Psoas muscle (tissue), 7 donors: ENCODE measurements at regions not wholly inside any gene's neighbourhood (a gene's known extent, or its start where the extent isn't known, plus 50 kb on each side); places are given as distances from the start of the nearest gene placed in this dataset.
A peak's percentile ranks its signal among the peaks of the same experiment; 100 is the strongest.

Experiments used
- ATAC-seq, 4 donors: fragments of 200-7000 bp; cut with Tn5 transposase; one replicate each; pipeline ENCODE4 v1.9.1; 2020; ENCODE audit warnings: moderate library complexity in 3 of 4, mild to moderate bottlenecking in 2 of 4
- DNase-seq, 2 donors: peaks; one replicate each; pipeline ENCODE4 v3.0.0-alpha.2; 2020
- H3K27ac ChIP-seq: fragments of 200-600 bp; one replicate; pipeline ENCODE4 v1.8.0; 2022
- H3K27me3 ChIP-seq, 3 donors: fragments of 200-600 bp in 1 of 3; one replicate each; pipeline versions ENCODE4 v1.6.1 to v1.8.0; 2013 to 2022; ENCODE audit warnings: low read length in 2 of 3, mild to moderate bottlenecking in 2 of 3, moderate library complexity in 1 of 3; ENCODE audit not compliant: insufficient read depth in 3 of 3
- H3K36me3 ChIP-seq, 2 donors: fragments of 200-600 bp in 1 of 2; one replicate each; pipeline versions ENCODE4 v1.6.1 to v1.8.0; 2013 to 2022; ENCODE audit warnings: low read depth in 1 of 2, mild to moderate bottlenecking in 1 of 2, moderate library complexity in 1 of 2; ENCODE audit not compliant: insufficient read depth in 1 of 2
- H3K4me1 ChIP-seq: fragments of 200-600 bp; one replicate; pipeline ENCODE4 v1.8.0; 2022
- H3K4me3 ChIP-seq: fragments of 200-600 bp; one replicate; pipeline ENCODE4 v1.8.0; 2022; ENCODE audit warnings: mild to moderate bottlenecking
- H3K9me3 ChIP-seq: fragments of 200-600 bp; one replicate; pipeline ENCODE4 v1.8.0; 2022
- WGBS, 3 donors: extraction: QIAGEN DNeasy Blood & Tissue Kit; methylation state at CpG; one replicate each; pipeline versions ENCODE4 v1.1.6 to v1.1.7; 2013; 5-methylcytosine and 5-hydroxymethylcytosine counted together
- intact Hi-C, 2 donors: fragments of 100-400 bp; cut with DNase I; formaldehyde crosslinking; loops; one replicate each; pipeline versions ENCODE4 v1.11.0 to v1.14.2; 2022
- TF ChIP-seq, protein P1 (sequence below): fragments of 200-600 bp; IDR thresholded peaks from one replicate; pipeline ENCODE4 v1.8.0; 2022; ENCODE audit warnings: antibody characterized with exemption
- donor health status: healthy with polysubstance abuse.
- donor health status: DM: no; HTN: no; CAD: no; lungs with moderate emphysema.
- donor health status: Bipolar disorder and iron deficiency.
- donor health status: healthy.
- donor health status: DM: yes; HTN: yes; CAD: no.
- donor health status: DM: no; HTN: no; CAD: no.
- donor health status: DM: yes; HTN: yes; CAD: no.

GRCh38 chr9:110110154-110110553, 97.8 kb downstream of the C9orf152 start:
- intact Hi-C loops = no loop called here
- TF ChIP-seq, protein P1, sequence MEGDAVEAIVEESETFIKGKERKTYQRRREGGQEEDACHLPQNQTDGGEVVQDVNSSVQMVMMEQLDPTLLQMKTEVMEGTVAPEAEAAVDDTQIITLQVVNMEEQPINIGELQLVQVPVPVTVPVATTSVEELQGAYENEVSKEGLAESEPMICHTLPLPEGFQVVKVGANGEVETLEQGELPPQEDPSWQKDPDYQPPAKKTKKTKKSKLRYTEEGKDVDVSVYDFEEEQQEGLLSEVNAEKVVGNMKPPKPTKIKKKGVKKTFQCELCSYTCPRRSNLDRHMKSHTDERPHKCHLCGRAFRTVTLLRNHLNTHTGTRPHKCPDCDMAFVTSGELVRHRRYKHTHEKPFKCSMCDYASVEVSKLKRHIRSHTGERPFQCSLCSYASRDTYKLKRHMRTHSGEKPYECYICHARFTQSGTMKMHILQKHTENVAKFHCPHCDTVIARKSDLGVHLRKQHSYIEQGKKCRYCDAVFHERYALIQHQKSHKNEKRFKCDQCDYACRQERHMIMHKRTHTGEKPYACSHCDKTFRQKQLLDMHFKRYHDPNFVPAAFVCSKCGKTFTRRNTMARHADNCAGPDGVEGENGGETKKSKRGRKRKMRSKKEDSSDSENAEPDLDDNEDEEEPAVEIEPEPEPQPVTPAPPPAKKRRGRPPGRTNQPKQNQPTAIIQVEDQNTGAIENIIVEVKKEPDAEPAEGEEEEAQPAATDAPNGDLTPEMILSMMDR = no peak
- 74 to 89% (median 87%) methylated on average over 2 of the region's 2 CpGs for WGBS, 3 donors
- Histone ChIP-seq H3K27me3 (no peaks in the 10 kb centered on the region), H3K4me3 (no peak overlapping the region), H3K27ac (no peak overlapping the region), H3K4me1 (peaks cover 5% of the 10 kb centered on the region), H3K9me3 (no peaks in the 10 kb centered on the region), H3K36me3 (no peaks in the 10 kb centered on the region)
- ATAC-seq (no peak), DNase-seq (no peak)

GRCh38 chr9:110111868-110112267, 96.1 kb downstream of the C9orf152 start:
- DNase-seq (no peak), ATAC-seq (no peak)
- intact Hi-C loops = no loop called here
- Histone ChIP-seq H3K36me3 (no peaks in the 10 kb centered on the region), H3K9me3 (no peaks in the 10 kb centered on the region), H3K4me1 (peaks cover 22% of the 10 kb centered on the region), H3K4me3 (no peak overlapping the region), H3K27me3 (no peaks in the 10 kb centered on the region), H3K27ac (no peak overlapping the region)
- WGBS, 3 donors = 70 to 80% (median 80%) methylated on average over 3 of the region's 3 CpGs
- TF ChIP-seq, protein P1 = no peak

DNA sequence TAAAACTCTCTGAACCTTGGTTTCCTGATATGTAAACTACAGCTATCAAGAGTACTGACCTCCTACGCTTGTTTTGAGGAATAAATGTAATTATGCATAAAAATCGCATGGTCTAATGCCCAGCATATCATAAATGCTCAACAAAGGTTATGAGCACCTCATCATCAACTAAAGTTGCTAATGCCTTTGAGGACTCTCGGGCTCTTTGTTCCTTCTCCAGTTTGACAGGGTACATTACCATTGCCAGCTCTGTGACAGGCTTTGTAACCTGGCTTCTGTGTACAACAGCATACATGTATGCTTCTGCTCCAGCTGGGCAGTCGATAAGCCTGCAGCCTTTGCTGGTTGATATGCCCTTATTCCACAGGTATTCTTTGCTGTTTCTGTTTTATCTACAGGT, 95.2 kb downstream of the C9orf152 start:
- no peak for ATAC-seq
- Histone ChIP-seq H3K27ac (no peak overlapping the region), H3K27me3 (no peaks in the 10 kb centered on the region), H3K9me3 (no peaks in the 10 kb centered on the region), H3K4me3 (no peak overlapping the region), H3K4me1 (peaks cover 29% of the 10 kb centered on the region), H3K36me3 (no peaks in the 10 kb centered on the region)
- TF ChIP-seq, protein P1 = no peak
- WGBS, 3 donors = 91 to 94% (median 94%) methylated on average over 4 of the region's 4 CpGs
- no peak for DNase-seq
- intact Hi-C loops = no loop called here

GRCh38 chr9:110114086-110114858, 93.7 kb downstream of the C9orf152 start:
- Histone ChIP-seq H3K27me3 (no peaks in the 10 kb centered on the region), H3K36me3 (no peaks in the 10 kb centered on the region), H3K27ac (no peak overlapping the region), H3K4me3 (no peak overlapping the region), H3K4me1 (peaks cover 29% of the 10 kb centered on the region), H3K9me3 (no peaks in the 10 kb centered on the region)
- intact Hi-C loops = no loop called here
- ATAC-seq (no peak), DNase-seq (no peak)
- TF ChIP-seq, protein P1 = no peak
- 56 to 63% (median 63%) methylated on average over 10 of the region's 10 CpGs for WGBS, 3 donors

GRCh38 chr9:110114859-110115201, 93.1 kb downstream of the C9orf152 start:
- H3K4me3 ChIP-seq = no peak overlapping the region
- WGBS, 3 donors = 6 to 12% (median 8%) methylated on average over 7 of the region's 7 CpGs
- H3K9me3 ChIP-seq = no peaks in the 10 kb centered on the region
- intact Hi-C loops = no loop called here
- no peaks in the 10 kb centered on the region for H3K36me3 ChIP-seq
- H3K27ac ChIP-seq = peak overlapping the region; percentile 14
- H3K4me1 ChIP-seq = peaks cover 29% of the 10 kb centered on the region
- ATAC-seq = peak; percentile 7 to 28 (median 26)
- no peaks in the 10 kb centered on the region for H3K27me3 ChIP-seq
- DNase-seq = no peak
- TF ChIP-seq, protein P1 = no peak
